ENCODE measurements at regions not wholly inside any gene's neighbourhood (a gene's known extent, or its start where the extent isn't known, plus 50 kb on each side); places are given as distances from the start of the nearest gene placed in this dataset.
A peak's percentile ranks its signal among the peaks of the same experiment; 100 is the strongest.

DNA sequence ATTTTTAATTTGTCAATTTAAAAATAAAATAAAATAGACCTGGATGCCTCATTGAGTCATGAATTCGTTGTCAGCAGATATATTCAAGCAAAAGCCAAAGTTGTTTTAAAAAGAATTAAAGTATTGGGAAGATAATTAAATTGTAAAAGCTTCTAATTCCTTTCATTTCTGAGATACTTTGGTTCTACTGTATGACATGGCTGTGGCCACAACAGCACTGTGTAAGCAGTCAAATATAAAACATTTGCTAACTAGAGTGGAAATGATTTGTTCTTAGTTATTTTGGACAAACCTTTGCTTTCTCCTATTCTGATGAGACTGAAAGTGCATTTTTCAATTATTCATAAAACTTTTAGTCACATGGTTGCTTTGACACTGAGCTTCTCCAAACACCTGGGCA, 143.6 kb upstream of the FAM13C start:
- no peak for ATAC-seq
- ChIA-PET CTCF (interaction anchor here (0.6 to 2.1 kb wide), 2 partner anchors 74 to 594 kb away, joined by 4 to 5 read pairs; no protein-coding TSS in a partner anchor), POLR2A (no interaction called here)
- H3K9me3 Mint-ChIP-seq = peaks cover 5% of the 10 kb centered on the region; the same call in 1 of the 2 replicates
- no peak overlapping the region for H3K27ac Mint-ChIP-seq
- peaks cover 3% of the 10 kb centered on the region; the same call in 1 of the 2 replicates for H3K4me1 Mint-ChIP-seq
- H3K36me3 Mint-ChIP-seq = no peaks in the 10 kb centered on the region
- DNase-seq (ENCODE audit: low spot score) = no peak
- TF ChIP-seq, protein P1, sequence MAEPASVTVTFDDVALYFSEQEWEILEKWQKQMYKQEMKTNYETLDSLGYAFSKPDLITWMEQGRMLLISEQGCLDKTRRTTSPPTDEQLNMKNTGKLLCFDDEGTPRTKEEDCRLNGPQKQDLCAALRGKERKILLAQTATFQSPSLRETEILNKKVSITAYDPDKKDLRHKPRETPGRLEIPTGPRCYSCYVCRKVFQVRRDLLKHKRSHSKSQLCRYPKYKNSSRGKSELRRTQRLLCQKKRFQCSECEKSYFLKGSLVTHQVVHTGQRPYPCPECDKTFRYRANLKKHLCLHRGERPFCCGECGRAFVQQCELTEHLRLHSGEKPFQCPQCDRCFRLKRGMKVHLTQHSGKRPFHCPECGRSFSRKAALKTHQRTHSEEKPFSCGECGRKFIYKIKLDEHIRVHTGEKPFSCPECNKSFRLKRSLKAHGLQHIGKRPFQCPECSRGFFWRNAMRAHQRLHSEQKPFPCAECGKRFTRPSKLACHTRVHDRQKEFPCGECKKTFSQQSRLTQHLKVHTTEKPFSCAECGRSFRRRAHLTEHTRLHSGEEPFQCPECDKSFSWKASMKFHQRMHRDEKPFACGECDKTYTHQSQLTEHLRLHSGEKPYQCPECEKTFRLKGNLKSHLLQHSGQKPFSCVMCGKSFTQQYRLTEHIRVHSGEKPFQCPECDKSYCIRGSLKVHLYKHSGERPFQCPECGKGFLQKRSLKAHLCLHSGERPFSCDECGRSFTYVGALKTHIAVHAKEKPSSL (CRISPR knock-in tag; conservative IDR thresholded peaks at IDR 0.05) = no peak
- no peak for TF ChIP-seq GRHL2 (CRISPR knock-in tag; IDR thresholded peaks at IDR 0.05; ENCODE audit: insufficient replicate concordance, severe bottlenecking)
- no peak for TF ChIP-seq IRF2 (CRISPR knock-in tag; IDR thresholded peaks at IDR 0.05; ENCODE audit: borderline replicate concordance, low read depth)
- TF ChIP-seq ZNF317 (CRISPR knock-in tag; IDR thresholded peaks at IDR 0.05; ENCODE audit: borderline replicate concordance, low read depth) = no peak
- no peak for TF ChIP-seq TCF7 (CRISPR knock-in tag; IDR thresholded peaks at IDR 0.05; ENCODE audit: low read depth)
- no peak for TF ChIP-seq FOXJ3 (CRISPR knock-in tag; IDR thresholded peaks at IDR 0.05; ENCODE audit: borderline replicate concordance)
- no peaks in the 10 kb centered on the region for H3K27me3 Mint-ChIP-seq (ENCODE audit: low read depth)
- H3K4me3 Mint-ChIP-seq = no peak overlapping the region

DNA sequence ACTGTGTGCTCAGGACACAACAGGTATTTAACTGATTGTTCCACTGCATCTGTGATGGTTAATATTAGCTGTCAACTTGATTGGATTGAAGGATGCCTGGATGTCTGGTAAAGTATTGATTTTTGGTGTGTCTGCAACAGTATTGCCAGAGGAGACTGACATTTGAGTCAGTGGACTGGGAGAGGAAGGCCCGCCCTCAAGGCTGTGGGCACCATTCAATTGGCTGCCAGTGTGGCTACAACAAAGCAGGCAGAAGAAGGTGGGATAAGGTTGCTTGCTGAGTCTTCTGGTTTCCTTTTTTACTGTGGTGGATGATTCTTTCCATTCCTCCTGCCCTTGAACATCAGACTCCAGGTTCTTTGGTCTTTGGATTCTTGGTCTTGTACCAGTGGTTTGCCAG, 137.1 kb upstream of the FAM13C start:
- no peaks in the 10 kb centered on the region; the same call in 1 of the 2 replicates for H3K27me3 Mint-ChIP-seq (ENCODE audit: low read depth)
- TF ChIP-seq KAT7 (CRISPR knock-in tag; IDR thresholded peaks at IDR 0.05; ENCODE audit: borderline replicate concordance) (no peak), ZNF317 (CRISPR knock-in tag; IDR thresholded peaks at IDR 0.05; ENCODE audit: borderline replicate concordance, low read depth) (no peak), ATF1 (CRISPR knock-in tag; IDR thresholded peaks at IDR 0.05) (no peak), SOX15 (CRISPR knock-in tag; IDR thresholded peaks at IDR 0.05) (no peak)
- TF ChIP-seq, protein P2, sequence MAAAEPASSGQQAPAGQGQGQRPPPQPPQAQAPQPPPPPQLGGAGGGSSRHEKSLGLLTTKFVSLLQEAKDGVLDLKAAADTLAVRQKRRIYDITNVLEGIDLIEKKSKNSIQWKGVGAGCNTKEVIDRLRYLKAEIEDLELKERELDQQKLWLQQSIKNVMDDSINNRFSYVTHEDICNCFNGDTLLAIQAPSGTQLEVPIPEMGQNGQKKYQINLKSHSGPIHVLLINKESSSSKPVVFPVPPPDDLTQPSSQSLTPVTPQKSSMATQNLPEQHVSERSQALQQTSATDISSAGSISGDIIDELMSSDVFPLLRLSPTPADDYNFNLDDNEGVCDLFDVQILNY (CRISPR knock-in tag; IDR thresholded peaks at IDR 0.05) = no peak
- TF ChIP-seq, protein P3, sequence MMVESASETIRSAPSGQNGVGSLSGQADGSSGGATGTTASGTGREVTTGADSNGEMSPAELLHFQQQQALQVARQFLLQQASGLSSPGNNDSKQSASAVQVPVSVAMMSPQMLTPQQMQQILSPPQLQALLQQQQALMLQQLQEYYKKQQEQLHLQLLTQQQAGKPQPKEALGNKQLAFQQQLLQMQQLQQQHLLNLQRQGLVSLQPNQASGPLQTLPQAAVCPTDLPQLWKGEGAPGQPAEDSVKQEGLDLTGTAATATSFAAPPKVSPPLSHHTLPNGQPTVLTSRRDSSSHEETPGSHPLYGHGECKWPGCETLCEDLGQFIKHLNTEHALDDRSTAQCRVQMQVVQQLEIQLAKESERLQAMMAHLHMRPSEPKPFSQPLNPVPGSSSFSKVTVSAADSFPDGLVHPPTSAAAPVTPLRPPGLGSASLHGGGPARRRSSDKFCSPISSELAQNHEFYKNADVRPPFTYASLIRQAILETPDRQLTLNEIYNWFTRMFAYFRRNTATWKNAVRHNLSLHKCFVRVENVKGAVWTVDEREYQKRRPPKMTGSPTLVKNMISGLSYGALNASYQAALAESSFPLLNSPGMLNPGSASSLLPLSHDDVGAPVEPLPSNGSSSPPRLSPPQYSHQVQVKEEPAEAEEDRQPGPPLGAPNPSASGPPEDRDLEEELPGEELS (CRISPR knock-in tag; IDR thresholded peaks at IDR 0.05) = no peak
- TF ChIP-seq, protein P4, sequence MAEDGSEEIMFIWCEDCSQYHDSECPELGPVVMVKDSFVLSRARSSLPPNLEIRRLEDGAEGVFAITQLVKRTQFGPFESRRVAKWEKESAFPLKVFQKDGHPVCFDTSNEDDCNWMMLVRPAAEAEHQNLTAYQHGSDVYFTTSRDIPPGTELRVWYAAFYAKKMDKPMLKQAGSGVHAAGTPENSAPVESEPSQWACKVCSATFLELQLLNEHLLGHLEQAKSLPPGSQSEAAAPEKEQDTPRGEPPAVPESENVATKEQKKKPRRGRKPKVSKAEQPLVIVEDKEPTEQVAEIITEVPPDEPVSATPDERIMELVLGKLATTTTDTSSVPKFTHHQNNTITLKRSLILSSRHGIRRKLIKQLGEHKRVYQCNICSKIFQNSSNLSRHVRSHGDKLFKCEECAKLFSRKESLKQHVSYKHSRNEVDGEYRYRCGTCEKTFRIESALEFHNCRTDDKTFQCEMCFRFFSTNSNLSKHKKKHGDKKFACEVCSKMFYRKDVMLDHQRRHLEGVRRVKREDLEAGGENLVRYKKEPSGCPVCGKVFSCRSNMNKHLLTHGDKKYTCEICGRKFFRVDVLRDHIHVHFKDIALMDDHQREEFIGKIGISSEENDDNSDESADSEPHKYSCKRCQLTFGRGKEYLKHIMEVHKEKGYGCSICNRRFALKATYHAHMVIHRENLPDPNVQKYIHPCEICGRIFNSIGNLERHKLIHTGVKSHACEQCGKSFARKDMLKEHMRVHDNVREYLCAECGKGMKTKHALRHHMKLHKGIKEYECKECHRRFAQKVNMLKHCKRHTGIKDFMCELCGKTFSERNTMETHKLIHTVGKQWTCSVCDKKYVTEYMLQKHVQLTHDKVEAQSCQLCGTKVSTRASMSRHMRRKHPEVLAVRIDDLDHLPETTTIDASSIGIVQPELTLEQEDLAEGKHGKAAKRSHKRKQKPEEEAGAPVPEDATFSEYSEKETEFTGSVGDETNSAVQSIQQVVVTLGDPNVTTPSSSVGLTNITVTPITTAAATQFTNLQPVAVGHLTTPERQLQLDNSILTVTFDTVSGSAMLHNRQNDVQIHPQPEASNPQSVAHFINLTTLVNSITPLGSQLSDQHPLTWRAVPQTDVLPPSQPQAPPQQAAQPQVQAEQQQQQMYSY (CRISPR knock-in tag; IDR thresholded peaks at IDR 0.05) = no peak
- TF ChIP-seq, protein P5, sequence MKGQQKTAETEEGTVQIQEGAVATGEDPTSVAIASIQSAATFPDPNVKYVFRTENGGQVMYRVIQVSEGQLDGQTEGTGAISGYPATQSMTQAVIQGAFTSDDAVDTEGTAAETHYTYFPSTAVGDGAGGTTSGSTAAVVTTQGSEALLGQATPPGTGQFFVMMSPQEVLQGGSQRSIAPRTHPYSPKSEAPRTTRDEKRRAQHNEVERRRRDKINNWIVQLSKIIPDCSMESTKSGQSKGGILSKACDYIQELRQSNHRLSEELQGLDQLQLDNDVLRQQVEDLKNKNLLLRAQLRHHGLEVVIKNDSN (CRISPR knock-in tag; IDR thresholded peaks at IDR 0.05) = no peak
- TF ChIP-seq, protein P6, sequence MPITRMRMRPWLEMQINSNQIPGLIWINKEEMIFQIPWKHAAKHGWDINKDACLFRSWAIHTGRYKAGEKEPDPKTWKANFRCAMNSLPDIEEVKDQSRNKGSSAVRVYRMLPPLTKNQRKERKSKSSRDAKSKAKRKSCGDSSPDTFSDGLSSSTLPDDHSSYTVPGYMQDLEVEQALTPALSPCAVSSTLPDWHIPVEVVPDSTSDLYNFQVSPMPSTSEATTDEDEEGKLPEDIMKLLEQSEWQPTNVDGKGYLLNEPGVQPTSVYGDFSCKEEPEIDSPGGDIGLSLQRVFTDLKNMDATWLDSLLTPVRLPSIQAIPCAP (CRISPR knock-in tag; IDR thresholded peaks at IDR 0.05) = no peak
- H3K36me3 Mint-ChIP-seq = peaks cover 16% of the 10 kb centered on the region
- ATAC-seq (peak; percentile 91), DNase-seq (ENCODE audit: low spot score) (peak; percentile 17)
- H3K4me3 Mint-ChIP-seq = no peak overlapping the region
- ChIA-PET CTCF (no interaction called here), POLR2A (no interaction called here)
- H3K9me3 Mint-ChIP-seq = peaks cover 23% of the 10 kb centered on the region
- no peak overlapping the region for H3K27ac Mint-ChIP-seq
- peaks cover 4% of the 10 kb centered on the region; the same call in 1 of the 2 replicates for H3K4me1 Mint-ChIP-seq
